ENCODE measurements at regions not wholly inside any gene's neighbourhood (a gene's known extent, or its start where the extent isn't known, plus 50 kb on each side); places are given as distances from the start of the nearest gene placed in this dataset.

- DNase-seq: no peak
These were observed 205.6 kb downstream of the TMEM182 start for GRCh38 chr2:102967451-102967850.

- DNase-seq: no peak
These were observed 206.5 kb downstream of the TMEM182 start for GRCh38 chr2:102968375-102968774.

- no peak for DNase-seq
These were observed 209.9 kb downstream of the TMEM182 start for GRCh38 chr2:102971701-102972100.

- DNase-seq: peak; percentile 4
These were observed 214.5 kb downstream of the TMEM182 start for GRCh38 chr2:102975996-102976975.

- no peak for DNase-seq
These were observed 215.7 kb downstream of the TMEM182 start for GRCh38 chr2:102977426-102978090.

- DNase-seq: no peak
These were observed 216.3 kb downstream of the TMEM182 start for GRCh38 chr2:102978091-102978490.

- no peak for DNase-seq
These were observed 217.6 kb downstream of the TMEM182 start for GRCh38 chr2:102979429-102979828.

- DNase-seq: no peak
These were observed 222.0 kb downstream of the TMEM182 start for GRCh38 chr2:102983786-102984185.

- DNase-seq: no peak
These were observed 225.1 kb downstream of the TMEM182 start for GRCh38 chr2:102986826-102987490.

GRCh38 chr2:102992607-102993006 lies 230.8 kb downstream of the TMEM182 start:
- no peak for DNase-seq

- no peak for DNase-seq
These were observed 238.1 kb downstream of the TMEM182 start for GRCh38 chr2:102999958-103000357.

GRCh38 chr2:103002954-103003353 lies 241.1 kb downstream of the TMEM182 start:
- DNase-seq: no peak

- no peak for DNase-seq
These were observed 242.0 kb downstream of the TMEM182 start for GRCh38 chr2:103003750-103004260.

GRCh38 chr2:103004426-103004942 lies 242.7 kb downstream of the TMEM182 start:
- no peak for DNase-seq

GRCh38 chr2:103005393-103005792 lies 243.6 kb downstream of the TMEM182 start:
- DNase-seq: no peak

- DNase-seq: no peak
These were observed 245.3 kb downstream of the TMEM182 start for GRCh38 chr2:103007086-103007485.

GRCh38 chr2:103008586-103008985 lies 246.8 kb downstream of the TMEM182 start:
- no peak for DNase-seq

GRCh38 chr2:103009871-103010270 lies 248.0 kb downstream of the TMEM182 start:
- no peak for DNase-seq

- DNase-seq: no peak
These were observed 248.5 kb downstream of the TMEM182 start for GRCh38 chr2:103010306-103010705.

GRCh38 chr2:103010751-103011150 lies 248.9 kb downstream of the TMEM182 start:
- DNase-seq: no peak

- DNase-seq: no peak
These were observed 250.8 kb downstream of the TMEM182 start for GRCh38 chr2:103012590-103012989.

- no peak for DNase-seq
These were observed 263.2 kb downstream of the TMEM182 start for GRCh38 chr2:103025056-103025455.
